Endothelial cell (in vitro differentiated cells): ENCODE measurements at regions not wholly inside any gene's neighbourhood (a gene's known extent, or its start where the extent isn't known, plus 50 kb on each side); places are given as distances from the start of the nearest gene placed in this dataset.

Source experiments
- DNase-seq: peaks from one replicate; pipeline ENCODE4 v3.0.0; 2021; ENCODE audit warnings: low spot score
- H3K27ac Mint-ChIP-seq: one replicate; pipeline ENCODE4 v1.8.0; 2021; ENCODE audit warnings: mixed read lengths, inconsistent platforms; ENCODE audit not compliant: unreplicated experiment
- H3K27me3 Mint-ChIP-seq: one replicate; pipeline ENCODE4 v1.8.0; 2021; ENCODE audit warnings: mild to moderate bottlenecking, moderate library complexity, mixed read lengths, inconsistent platforms; ENCODE audit not compliant: unreplicated experiment
- H3K36me3 Mint-ChIP-seq: one replicate; pipeline ENCODE4 v1.8.0; 2021; ENCODE audit warnings: mild to moderate bottlenecking, low read depth, mixed read lengths, inconsistent platforms; ENCODE audit not compliant: unreplicated experiment
- H3K4me1 Mint-ChIP-seq: one replicate; pipeline ENCODE4 v1.8.0; 2021; ENCODE audit warnings: mild to moderate bottlenecking, mixed read lengths, inconsistent platforms; ENCODE audit not compliant: unreplicated experiment
- H3K4me3 Mint-ChIP-seq: one replicate; pipeline ENCODE4 v1.8.0; 2021; ENCODE audit warnings: mild to moderate bottlenecking, mixed read lengths, inconsistent platforms; ENCODE audit not compliant: unreplicated experiment
- H3K9me3 Mint-ChIP-seq: one replicate; pipeline ENCODE4 v1.8.0; 2021; ENCODE audit warnings: mixed read lengths, inconsistent platforms; ENCODE audit not compliant: unreplicated experiment
- TF ChIP-seq, protein P1 (sequence below): fragments of 200-600 bp; sonication (generic); IDR thresholded peaks from one replicate; pipeline ENCODE4 v1.5.0; 2021; ENCODE audit warnings: antibody characterized with exemption; ENCODE audit not compliant: unreplicated experiment

DNA sequence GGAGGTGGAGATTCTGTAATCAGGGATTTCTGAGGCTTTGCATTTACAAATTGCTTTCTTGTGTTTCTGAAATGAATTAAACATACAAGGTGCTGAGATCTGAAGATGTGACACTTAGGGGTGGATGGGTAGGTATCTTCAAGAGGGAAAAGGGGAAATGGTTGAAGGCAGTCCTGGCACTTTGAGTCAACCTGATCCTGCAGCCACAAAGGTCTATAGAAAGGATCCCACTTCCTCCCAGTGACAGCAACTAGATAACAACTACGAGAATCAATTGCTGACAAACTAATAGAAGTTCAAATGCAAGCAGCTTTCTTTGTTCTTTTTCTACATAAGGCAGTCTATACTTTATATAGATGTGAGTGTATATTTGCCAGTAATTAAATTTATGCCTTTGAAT is 553.3 kb downstream of the MDFIC start:
- DNase-seq: no peak
- H3K4me1 Mint-ChIP-seq: peaks cover 7% of the 10 kb centered on the region
- no peak overlapping the region for H3K27ac Mint-ChIP-seq
- H3K9me3 Mint-ChIP-seq: no peaks in the 10 kb centered on the region
- H3K27me3 Mint-ChIP-seq: no peaks in the 10 kb centered on the region
- H3K36me3 Mint-ChIP-seq: no peaks in the 10 kb centered on the region
- TF ChIP-seq, protein P1, sequence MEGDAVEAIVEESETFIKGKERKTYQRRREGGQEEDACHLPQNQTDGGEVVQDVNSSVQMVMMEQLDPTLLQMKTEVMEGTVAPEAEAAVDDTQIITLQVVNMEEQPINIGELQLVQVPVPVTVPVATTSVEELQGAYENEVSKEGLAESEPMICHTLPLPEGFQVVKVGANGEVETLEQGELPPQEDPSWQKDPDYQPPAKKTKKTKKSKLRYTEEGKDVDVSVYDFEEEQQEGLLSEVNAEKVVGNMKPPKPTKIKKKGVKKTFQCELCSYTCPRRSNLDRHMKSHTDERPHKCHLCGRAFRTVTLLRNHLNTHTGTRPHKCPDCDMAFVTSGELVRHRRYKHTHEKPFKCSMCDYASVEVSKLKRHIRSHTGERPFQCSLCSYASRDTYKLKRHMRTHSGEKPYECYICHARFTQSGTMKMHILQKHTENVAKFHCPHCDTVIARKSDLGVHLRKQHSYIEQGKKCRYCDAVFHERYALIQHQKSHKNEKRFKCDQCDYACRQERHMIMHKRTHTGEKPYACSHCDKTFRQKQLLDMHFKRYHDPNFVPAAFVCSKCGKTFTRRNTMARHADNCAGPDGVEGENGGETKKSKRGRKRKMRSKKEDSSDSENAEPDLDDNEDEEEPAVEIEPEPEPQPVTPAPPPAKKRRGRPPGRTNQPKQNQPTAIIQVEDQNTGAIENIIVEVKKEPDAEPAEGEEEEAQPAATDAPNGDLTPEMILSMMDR: no peak
- H3K4me3 Mint-ChIP-seq: no peak overlapping the region

DNA sequence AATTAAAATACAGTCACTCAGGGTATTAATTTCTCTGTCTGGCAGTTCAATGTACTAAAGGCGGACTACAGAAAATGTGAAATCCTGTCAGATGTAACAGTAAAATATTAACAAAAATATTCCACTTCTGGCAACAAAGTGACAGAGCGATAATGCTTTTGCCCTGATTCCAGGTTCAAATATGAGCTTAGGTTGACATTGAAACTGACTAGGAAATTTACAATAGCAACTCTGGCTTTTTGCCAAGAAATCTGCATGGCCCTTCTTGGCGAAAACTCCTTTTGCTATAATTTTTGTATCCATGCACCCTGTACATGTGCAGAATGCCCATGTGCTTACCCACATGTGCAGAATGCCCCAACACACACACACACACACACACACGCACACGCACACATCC is 552.2 kb downstream of the MDFIC start:
- no peak overlapping the region for H3K4me3 Mint-ChIP-seq
- H3K36me3 Mint-ChIP-seq: no peaks in the 10 kb centered on the region
- TF ChIP-seq, protein P1: no peak
- H3K27me3 Mint-ChIP-seq: no peaks in the 10 kb centered on the region
- peaks cover 7% of the 10 kb centered on the region for H3K4me1 Mint-ChIP-seq
- no peaks in the 10 kb centered on the region for H3K9me3 Mint-ChIP-seq
- H3K27ac Mint-ChIP-seq: no peak overlapping the region
- DNase-seq: no peak

DNA sequence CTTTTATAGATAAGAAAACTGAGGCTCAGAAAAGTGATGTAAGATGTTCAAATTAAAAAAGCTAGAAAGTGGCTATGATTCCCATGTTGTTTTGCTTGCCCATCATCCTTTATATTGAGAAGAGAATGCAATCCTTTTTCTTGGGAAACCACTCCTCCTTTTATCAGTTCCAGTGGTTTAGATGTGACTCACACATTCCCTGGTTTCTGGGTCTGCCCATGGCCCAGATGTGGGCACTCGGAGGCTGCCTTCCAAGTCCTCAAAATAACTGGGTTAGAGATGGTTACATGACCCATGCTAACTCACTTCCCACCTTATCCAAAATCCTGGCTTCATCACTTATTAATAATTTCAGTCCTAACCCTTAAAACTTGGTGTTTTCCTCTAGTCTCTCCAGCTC is 550.0 kb downstream of the MDFIC start:
- no peaks in the 10 kb centered on the region for H3K36me3 Mint-ChIP-seq
- TF ChIP-seq, protein P1: no peak
- H3K4me1 Mint-ChIP-seq: peaks cover 7% of the 10 kb centered on the region
- no peaks in the 10 kb centered on the region for H3K27me3 Mint-ChIP-seq
- DNase-seq: no peak
- no peaks in the 10 kb centered on the region for H3K9me3 Mint-ChIP-seq
- H3K27ac Mint-ChIP-seq: no peak overlapping the region
- no peak overlapping the region for H3K4me3 Mint-ChIP-seq

DNA sequence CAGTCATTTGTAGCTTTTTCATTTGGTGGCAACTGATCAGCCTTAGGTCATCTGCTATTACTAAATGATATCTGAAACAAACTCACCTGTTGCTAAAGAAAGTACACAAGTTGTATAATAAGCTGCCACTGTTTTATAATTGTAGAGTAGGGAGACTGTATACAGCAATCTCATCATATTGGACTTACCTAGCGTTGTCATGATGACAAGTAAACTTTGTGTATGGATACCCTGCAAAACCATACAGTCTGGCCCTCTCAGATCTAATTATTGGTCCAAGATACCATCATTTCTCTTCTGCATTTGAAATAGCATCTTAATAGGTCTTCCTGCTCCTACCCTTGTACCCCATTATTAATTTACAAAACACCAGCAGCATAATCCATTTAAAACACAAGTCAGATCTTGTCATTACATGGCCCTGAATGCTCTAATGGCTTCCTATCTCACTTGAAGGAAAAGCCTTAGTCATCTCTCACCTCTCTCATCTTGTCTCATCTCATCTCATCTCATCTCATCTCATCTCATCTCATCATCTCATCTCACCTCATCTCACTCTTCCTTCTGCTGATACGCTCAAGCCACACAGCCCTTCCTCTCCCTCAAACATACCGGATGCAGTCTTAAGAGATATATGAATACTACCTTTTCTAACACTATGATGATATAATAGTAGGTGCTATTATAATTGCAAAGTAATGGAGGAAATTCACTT is 540.6 kb downstream of the MDFIC start:
- Mint-ChIP-seq H3K4me3 (no peak overlapping the region), H3K27me3 (no peaks in the 10 kb centered on the region), H3K36me3 (no peaks in the 10 kb centered on the region), H3K4me1 (no peaks in the 10 kb centered on the region), H3K27ac (no peak overlapping the region), H3K9me3 (no peaks in the 10 kb centered on the region)
- DNase-seq: no peak
- TF ChIP-seq, protein P1: no peak

DNA sequence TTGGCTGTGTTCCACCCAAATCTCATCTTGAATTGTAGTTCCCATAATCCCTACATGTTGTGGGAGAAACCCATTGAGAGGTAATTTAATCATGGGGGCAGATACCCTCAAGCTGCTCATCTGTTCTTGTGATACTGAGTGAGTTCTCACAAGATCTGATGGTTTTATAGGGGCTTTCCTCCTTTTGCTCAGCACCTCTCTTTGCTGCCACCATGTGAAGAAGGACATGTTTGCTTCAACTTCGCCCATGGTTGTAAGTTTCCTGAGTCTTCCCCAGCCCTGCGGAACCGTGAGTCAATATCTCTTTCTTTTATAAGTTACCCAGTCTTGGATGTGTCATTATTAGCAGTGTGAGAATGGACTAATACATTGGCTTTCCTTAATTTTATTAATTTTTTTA is 527.8 kb downstream of the MDFIC start:
- TF ChIP-seq, protein P1: no peak
- Mint-ChIP-seq H3K9me3 (no peaks in the 10 kb centered on the region), H3K36me3 (no peaks in the 10 kb centered on the region), H3K27ac (no peak overlapping the region), H3K4me1 (no peaks in the 10 kb centered on the region), H3K4me3 (no peak overlapping the region), H3K27me3 (no peaks in the 10 kb centered on the region)
- no peak for DNase-seq
